ENCODE measurements at regions not wholly inside any gene's neighbourhood (a gene's known extent, or its start where the extent isn't known, plus 50 kb on each side); places are given as distances from the start of the nearest gene placed in this dataset.
"Not testable (repeated sequence)": the region's sequence is repeated elsewhere in the genome, so short reads cannot be mapped to it uniquely, and the experiment has no call there.

DNA sequence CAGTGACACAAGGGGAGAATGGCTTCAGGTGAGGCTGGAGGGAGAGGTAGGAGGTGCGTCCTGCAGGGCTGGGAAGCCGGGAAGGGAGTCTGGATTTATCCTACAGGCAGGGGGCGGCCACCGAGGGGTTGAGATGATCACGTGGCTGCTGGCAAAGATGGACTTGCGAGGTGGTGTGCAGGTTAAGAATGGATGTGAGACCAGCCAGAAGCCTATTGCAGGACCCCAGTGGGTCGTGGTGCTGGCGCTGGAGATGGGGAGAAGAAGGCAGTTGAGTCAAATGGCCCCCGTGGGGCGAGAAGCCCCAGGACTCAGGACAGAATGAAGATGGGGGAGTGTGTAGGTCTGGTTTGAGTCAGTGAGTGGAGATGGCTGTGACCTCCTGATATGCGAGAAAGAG is 183.1 kb downstream of the FAM43A start:
- Mint-ChIP-seq H3K9me3 (no peaks in the 10 kb centered on the region), H3K36me3 (no peaks in the 10 kb centered on the region), H3K4me1 (peaks cover 0 to 11% (median 0%) of the 10 kb centered on the region in 4 donors), H3K4me3 (no peak overlapping the region), H3K27me3 (peaks cover 3 to 22% (median 16%) of the 10 kb centered on the region in 5 donors), H3K27ac (peak overlapping the region in 1 of 10 donors; percentile 24)
- POLR2A ChIA-PET, result no interaction called here
- DNase-seq (no peak), ATAC-seq (no peak)

DNA sequence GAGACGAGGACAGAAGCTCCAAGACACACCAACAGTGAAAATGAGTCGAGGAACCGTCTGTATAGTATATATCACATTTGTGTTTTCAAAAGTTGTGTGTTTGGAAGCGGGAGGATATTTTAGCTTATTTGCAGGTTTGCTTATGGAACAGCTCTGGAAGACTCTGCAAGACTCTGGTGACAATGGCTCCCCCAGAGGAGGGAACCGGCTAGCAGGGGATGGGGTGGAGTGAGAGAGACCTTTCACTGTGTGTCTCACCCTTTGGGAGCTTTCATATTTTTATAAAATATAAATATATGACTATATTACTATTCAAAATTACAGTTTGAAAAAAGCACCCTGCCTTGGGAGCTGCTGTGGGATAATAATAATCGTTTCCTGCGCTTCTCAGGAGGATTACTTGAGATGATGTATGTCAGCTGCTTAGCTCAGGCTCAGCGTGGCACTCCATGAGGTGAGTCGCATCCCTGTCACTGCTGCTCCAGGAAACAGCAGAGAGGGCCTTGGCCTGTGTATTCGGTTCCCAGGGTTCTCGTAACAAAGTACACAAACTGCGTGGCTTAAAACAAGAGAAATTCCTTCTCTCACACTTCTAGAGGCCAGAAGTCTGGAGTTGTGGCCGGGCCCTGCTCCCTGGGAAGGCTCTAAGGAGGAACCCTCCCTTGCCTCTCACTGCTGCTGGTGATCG is 183.9 kb downstream of the FAM43A start:
- no peak overlapping the region for H3K4me3 Mint-ChIP-seq
- peaks cover 3 to 22% (median 16%) of the 10 kb centered on the region in 5 donors for H3K27me3 Mint-ChIP-seq
- DNase-seq (no peak), ATAC-seq (no peak)
- POLR2A ChIA-PET, result no interaction called here
- peak overlapping the region in 1 of 10 donors; percentile 1 for H3K27ac Mint-ChIP-seq
- H3K4me1 Mint-ChIP-seq, result peaks cover 0 to 11% (median 0%) of the 10 kb centered on the region in 4 donors
- H3K9me3 Mint-ChIP-seq, result no peaks in the 10 kb centered on the region
- H3K36me3 Mint-ChIP-seq, result no peaks in the 10 kb centered on the region

DNA sequence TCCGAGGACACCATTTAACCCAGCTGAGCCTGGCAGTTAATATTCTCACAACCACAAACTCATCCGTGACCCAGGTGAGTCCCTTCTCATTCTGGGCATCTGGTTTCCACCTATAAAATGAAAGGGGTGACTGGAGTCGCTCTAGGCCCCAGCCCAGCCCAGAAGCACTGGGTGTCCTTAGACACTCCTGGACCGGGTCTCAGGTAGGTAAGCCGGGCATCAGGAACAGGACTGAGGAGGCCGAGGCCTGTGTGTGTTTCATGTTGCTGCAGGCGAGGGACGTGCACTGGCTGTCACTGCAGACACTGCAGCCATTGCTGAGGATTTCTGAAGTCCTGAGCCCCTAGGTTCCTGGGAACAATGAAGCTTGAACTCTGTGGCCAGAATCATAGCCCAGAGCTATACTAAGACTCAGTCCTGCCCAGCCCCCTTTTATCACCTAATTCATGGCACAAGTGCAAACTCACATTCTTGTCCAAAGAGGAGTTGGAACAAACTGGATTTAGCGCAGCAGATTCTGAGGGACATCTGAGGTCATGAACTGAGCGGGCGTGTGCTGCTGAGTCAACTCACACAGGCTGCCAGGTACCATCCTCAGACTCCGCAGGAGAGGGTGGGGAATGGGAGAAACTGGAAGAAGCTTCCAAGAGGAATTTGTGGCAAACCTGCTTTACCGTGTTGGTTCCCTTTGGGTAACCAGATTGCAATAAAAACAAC is 184.9 kb downstream of the FAM43A start:
- Mint-ChIP-seq H3K27ac (no peak overlapping the region), H3K4me1 (peaks cover 0 to 11% (median 0%) of the 10 kb centered on the region in 4 donors), H3K4me3 (no peak overlapping the region), H3K36me3 (no peaks in the 10 kb centered on the region), H3K9me3 (no peaks in the 10 kb centered on the region), H3K27me3 (peaks cover 5 to 29% (median 16%) of the 10 kb centered on the region in 5 donors)
- POLR2A ChIA-PET, result no interaction called here
- no peak for DNase-seq
- ATAC-seq, result no peak

DNA sequence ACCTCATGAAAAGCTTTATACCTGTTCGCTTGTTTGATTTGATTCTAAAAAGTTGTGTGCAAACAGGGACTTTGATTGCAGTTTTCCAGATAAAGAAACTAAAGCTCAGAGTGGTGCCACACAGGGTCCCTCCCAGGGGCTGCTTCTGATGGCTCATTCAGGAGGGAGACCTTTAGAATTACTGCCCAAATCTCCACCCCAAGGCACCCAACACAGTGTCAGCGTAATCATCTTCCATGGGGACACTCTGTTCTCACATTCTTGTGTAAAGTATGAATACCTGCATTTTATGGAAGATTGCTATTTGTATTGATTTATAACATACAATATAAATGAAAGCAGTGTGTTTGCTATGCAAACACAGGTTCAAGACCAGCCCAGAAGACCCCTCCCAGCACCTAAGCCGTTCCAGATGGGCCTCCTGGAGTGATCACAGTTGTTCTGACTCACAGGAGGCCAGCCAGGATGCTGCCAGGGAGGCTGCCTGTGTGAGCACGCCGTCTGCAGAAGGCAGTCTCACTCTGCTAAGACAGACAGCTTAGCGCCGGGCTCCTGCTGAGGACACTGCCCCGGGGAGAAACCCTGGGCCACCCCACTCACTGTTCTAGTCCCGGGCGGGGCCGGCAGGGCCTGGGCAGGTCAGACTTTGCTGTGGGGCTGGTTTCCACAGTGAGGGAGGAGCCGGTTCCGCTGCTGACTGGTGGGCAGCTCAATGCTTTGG is 185.6 kb downstream of the FAM43A start:
- no peaks in the 10 kb centered on the region for H3K36me3 Mint-ChIP-seq
- H3K27ac Mint-ChIP-seq, result peak overlapping the region in 1 of 10 donors; percentile 40
- POLR2A ChIA-PET, result no interaction called here
- H3K4me3 Mint-ChIP-seq, result no peak overlapping the region
- ATAC-seq (no peak), DNase-seq (no peak)
- peaks cover 0 to 7% (median 0%) of the 10 kb centered on the region in 4 donors for H3K4me1 Mint-ChIP-seq
- peaks cover 5 to 30% (median 16%) of the 10 kb centered on the region in 5 donors for H3K27me3 Mint-ChIP-seq
- H3K9me3 Mint-ChIP-seq, result no peaks in the 10 kb centered on the region

DNA sequence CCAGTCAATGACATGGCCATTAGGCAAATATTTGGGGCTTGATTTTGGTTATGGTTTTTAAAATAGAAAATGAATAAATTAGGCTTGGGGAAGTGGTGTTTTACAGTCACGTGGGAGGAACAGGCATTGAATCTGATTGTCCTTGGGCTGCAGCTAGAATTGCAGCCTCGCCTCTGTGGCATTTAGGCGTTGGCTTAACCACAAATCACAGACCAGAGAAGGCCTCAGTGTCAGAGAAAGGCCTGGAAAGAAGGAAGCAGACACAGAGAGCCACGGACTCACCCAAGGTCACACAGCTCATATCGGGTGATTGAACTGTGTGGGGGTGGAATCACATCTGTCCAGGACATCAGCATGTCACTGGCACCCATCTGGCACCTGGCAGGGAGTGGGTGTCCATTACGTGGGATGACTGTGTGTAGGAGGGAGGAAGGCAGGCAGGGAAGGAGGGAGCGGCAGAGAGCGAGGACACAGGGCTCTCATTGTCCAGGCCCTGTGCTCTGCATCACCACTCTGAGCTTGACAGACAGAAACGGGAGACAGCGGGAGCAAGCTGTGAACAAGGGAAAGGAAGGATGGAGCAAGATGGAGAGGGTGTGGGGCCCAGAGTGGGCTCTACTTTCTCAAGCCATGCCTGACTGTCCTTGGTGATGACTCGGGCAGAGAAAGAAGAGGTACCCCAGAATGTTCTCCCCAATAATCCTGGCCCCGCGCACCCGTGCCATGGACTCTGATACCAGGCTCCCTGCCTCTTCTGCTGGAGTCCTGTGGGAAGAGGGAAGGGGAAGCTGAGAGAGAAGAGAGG is 186.4 kb downstream of the FAM43A start:
- no peaks in the 10 kb centered on the region for H3K9me3 Mint-ChIP-seq
- POLR2A ChIA-PET, result no interaction called here
- DNase-seq (no peak), ATAC-seq (no peak)
- H3K27me3 Mint-ChIP-seq, result peaks cover 5 to 26% (median 17%) of the 10 kb centered on the region in 5 donors
- H3K36me3 Mint-ChIP-seq, result no peaks in the 10 kb centered on the region
- H3K4me3 Mint-ChIP-seq, result no peak overlapping the region
- peaks cover 0 to 6% (median 0%) of the 10 kb centered on the region in 4 donors for H3K4me1 Mint-ChIP-seq
- H3K27ac Mint-ChIP-seq, result peak overlapping the region in 1 of 10 donors; percentile 40

DNA sequence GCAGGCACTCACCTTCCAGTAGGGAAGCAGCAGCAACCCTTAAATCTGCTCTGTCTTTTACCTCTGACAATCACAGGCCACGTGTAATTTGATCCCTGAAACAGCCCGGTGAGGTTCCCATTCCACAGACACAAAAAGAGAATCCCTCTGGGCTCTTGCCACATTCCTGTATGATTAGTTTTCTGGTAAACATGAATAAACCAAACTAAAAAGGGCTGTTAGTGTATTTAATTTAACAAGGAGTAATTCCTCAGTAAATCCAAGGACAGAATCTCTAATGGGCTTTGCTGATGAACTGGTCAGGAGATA is 186.9 kb downstream of the FAM43A start:
- Mint-ChIP-seq H3K27ac (no peak overlapping the region), H3K27me3 (peaks cover 5 to 21% (median 17%) of the 10 kb centered on the region in 5 donors), H3K9me3 (no peaks in the 10 kb centered on the region), H3K36me3 (no peaks in the 10 kb centered on the region), H3K4me1 (peaks cover 0 to 6% (median under 1%) of the 10 kb centered on the region in 4 donors), H3K4me3 (no peak overlapping the region)
- DNase-seq (no peak), ATAC-seq (no peak)
- POLR2A ChIA-PET, result no interaction called here

DNA sequence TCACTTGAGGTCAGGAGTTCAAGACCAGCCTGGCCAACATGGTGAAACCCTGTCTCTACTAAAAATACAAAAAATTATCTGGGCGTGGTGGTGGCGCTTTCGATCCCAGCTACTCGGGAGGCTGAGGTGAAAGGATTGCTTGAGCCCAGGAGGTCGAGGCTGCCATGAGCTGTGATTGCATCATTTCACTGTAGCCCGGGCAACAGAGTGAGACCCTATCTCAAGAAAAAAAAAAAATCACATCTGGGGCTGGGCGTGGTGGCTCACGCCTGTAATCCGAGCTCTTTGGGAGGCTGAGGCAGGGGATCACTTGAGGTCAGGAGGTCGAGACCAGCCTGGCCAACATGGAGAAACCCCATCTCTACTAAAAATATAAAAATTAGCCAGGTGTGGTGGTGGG is 187.8 kb downstream of the FAM43A start:
- POLR2A ChIA-PET, H3K27ac Mint-ChIP-seq: not testable (repeated sequence)
- H3K27me3 Mint-ChIP-seq, result peaks cover 5 to 15% (median 13%) of the 10 kb centered on the region in 5 donors

DNA sequence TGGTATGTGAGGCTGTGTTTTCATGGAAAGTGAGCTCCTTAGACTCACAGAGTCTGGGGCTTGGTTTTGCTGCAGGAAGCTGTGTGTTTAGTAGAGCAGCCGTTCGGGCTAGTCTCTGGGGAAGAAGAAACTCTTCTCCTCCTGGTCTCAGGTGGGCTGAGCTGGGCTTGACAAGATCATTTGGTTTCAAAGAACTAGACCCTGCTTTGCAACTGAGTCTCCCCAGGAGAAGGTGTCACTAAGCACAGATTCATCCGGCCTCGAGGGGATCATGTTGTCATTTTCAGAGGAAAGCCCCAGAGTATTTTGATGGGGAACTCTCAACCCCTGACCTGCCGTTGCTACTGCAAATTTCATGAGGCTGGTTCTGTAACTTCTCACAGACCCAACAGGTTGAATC is 188.5 kb downstream of the FAM43A start:
- ATAC-seq, result no peak
- Mint-ChIP-seq H3K9me3 (no peaks in the 10 kb centered on the region), H3K27ac (no peak overlapping the region), H3K36me3 (no peaks in the 10 kb centered on the region), H3K27me3 (peaks cover 4 to 10% (median 8%) of the 10 kb centered on the region in 5 donors), H3K4me3 (no peak overlapping the region), H3K4me1 (peaks cover 2 to 9% (median 5%) of the 10 kb centered on the region in 4 donors)
- no peak for DNase-seq
- POLR2A ChIA-PET, result no interaction called here

More for the DNA sequence above, 187.8 kb downstream of the FAM43A start:
- DNase-seq, H3K9me3 Mint-ChIP-seq, H3K4me1 Mint-ChIP-seq, H3K36me3 Mint-ChIP-seq, ATAC-seq, H3K4me3 Mint-ChIP-seq: not testable (repeated sequence)

DNA sequence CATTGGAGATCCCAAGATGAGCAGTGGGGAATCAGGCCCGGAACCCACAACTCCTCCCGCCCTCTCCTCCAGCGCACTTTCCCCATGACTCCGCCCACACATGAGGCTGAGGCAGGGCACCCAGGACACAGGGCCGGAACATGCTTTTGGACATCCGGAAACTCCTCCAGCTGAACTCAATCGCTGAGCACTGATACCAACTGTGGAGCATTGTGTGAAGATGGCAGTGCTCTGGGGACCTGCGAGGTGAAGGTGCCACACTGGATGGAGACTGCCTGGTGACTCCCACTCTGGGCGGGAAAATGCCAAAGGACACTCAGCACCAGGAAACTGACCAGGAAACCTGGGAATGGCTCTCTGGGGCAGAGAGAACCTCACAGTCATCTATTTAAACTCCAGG is 189.1 kb downstream of the FAM43A start:
- DNase-seq, result no peak

DNA sequence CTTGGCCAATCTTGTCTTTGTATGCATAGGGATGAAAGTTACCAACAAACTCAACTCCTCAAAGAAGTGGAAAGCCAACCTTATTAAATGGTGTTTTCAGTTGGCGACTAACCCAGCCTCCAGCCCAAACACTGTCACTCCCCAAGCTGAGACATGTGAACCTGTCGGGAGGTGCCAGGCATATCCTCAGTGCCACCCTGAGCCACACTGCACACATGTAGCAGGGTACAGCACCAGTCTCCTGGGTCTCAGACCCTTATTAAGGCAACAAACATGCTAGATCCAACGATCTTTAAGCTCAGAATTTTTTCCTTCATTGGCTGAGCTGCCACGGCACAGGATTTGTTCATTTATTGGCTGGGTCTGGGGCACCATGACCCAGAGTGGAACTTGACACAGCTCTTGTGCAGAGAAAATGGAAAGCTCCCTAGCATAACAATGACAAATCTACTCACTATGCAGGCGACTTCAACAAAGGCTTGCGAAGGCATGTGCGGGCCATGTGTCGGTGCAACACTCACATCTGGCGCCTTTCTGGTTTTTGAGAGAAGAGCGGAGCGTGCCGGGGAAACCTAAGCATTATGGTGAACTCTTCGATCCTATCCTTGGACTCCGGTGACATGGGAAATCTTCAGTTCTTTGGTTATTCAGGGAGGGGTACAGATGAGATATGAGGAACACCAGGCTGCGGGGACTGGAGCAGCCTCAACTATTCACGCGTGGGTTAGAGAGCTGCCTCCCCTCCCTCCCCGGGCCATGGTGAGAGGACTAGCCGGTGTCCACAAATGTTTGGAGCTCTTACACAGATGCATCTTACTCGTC is 190.1 kb downstream of the FAM43A start:
- POLR2A ChIA-PET, result no interaction called here
- no peaks in the 10 kb centered on the region for H3K36me3 Mint-ChIP-seq
- H3K4me1 Mint-ChIP-seq, result peaks cover 11 to 21% (median 15%) of the 10 kb centered on the region in 4 donors
- ATAC-seq (no peak), DNase-seq (no peak)
- H3K4me3 Mint-ChIP-seq, result no peak overlapping the region
- no peaks in the 10 kb centered on the region for H3K9me3 Mint-ChIP-seq
- peaks cover 3 to 10% (median 8%) of the 10 kb centered on the region in 5 donors for H3K27me3 Mint-ChIP-seq
- no peak overlapping the region for H3K27ac Mint-ChIP-seq

More for the DNA sequence above, 189.1 kb downstream of the FAM43A start:
- no peak overlapping the region for H3K27ac Mint-ChIP-seq
- H3K36me3 Mint-ChIP-seq, result no peaks in the 10 kb centered on the region
- peaks cover 7 to 13% (median 9%) of the 10 kb centered on the region in 4 donors for H3K4me1 Mint-ChIP-seq
- no peak for ATAC-seq
- no peak overlapping the region for H3K4me3 Mint-ChIP-seq
- POLR2A ChIA-PET, result no interaction called here
- peaks cover 3 to 10% (median 8%) of the 10 kb centered on the region in 5 donors for H3K27me3 Mint-ChIP-seq
- H3K9me3 Mint-ChIP-seq, result no peaks in the 10 kb centered on the region

DNA sequence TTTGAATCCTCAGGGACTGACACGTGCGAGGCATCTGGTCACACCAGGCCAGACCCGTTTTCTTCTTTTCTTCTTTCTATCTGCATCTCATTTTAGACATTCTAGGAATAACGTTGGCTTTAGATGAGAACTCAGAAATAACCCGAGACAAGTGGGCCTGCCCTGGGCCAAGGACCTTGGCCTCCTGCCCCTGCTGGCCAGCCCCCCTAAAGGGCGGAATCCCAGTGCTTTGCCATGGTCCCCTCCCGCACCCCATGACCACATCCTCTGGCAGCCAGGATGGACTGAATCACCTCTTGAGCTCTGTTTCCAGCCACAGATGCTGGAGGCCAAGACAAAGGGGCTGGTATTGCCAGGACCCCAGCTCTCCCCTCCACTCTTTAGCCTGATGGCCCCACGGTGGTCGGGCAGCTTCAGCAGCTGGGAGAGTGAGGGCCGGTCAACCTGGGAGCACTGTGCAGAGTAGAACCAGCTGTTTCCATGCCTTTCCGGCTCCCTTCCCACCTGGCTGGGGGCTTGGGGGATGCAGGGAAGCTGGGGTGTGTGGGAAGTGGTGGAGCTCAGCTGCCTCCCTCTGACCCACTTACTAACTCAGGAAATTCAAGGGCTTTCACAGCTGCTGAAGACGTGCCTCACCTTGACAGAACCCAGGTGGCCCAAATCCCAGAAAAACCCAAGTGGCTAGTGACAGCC is 190.9 kb downstream of the FAM43A start:
- H3K27ac Mint-ChIP-seq, result no peak overlapping the region
- peaks cover 3 to 10% (median 8%) of the 10 kb centered on the region in 5 donors for H3K27me3 Mint-ChIP-seq

More for the DNA sequence above, 190.9 kb downstream of the FAM43A start:
- no peak for ATAC-seq
- POLR2A ChIA-PET, result no interaction called here
- Mint-ChIP-seq H3K9me3 (no peaks in the 10 kb centered on the region), H3K4me3 (no peak overlapping the region), H3K36me3 (no peaks in the 10 kb centered on the region), H3K4me1 (peaks cover 11 to 24% (median 16%) of the 10 kb centered on the region in 4 donors)
- DNase-seq, result no peak

Data from naive thymus-derived CD8-positive, alpha-beta T cell (primary cell).